SKM-1 treated with dmso at 0.1 percent for 144 hours (cell line): ENCODE measurements at regions not wholly inside any gene's neighbourhood (a gene's known extent, or its start where the extent isn't known, plus 50 kb on each side); places are given as distances from the start of the nearest gene placed in this dataset.

ENCODE experiments used
- DNase-seq: peaks from one replicate; lab custom pipeline; 2025; ENCODE audit not compliant: unreplicated experiment; lab: John Stamatoyannopoulos, UW

- DNase-seq = no peak
Measured at GRCh38 chr11:70519117-70519516, 120.8 kb downstream of the CTTN start.

DNA sequence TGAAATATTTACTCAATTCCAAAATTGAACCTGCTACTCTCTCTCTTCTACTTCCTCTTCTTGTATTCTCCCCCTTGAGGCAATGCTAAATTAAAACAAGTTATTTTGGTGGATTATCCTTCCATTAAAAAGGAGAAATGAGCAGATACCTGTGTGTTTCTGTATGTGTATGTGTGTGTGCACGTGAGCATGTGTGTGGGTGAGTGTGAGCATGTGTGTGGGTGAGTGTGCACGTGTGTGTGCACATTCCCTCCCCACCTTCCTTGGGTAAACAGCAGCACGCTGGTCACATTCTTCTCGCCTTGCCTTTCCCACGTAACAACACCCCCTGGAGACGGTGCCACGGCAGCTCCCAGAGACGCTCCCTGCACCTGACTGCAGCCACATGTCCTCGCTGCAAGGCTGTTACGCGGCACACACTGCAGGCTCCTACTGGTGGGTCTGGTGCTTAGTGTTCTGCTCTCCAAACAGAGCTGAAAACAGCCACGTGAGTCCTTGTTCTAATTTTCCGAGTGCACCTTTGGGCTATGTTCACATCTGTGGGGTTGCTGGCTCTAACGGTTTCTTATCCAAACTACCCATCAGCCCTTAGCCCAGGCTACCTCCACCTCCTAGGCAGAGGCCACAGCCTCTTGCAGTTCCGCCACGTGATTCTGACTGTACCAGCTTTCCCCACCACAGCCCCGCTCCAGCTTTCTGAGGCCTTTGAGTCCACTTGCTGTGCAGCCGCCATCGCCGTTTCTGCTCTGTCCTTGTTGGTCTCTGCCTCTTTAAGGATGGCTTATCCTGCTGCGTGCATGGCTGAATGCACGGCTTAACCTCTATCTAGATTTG is 123.4 kb downstream of the CTTN start:
- DNase-seq = no peak

- no peak for DNase-seq
Measured at GRCh38 chr11:70522309-70522592, 123.9 kb downstream of the CTTN start.

DNA sequence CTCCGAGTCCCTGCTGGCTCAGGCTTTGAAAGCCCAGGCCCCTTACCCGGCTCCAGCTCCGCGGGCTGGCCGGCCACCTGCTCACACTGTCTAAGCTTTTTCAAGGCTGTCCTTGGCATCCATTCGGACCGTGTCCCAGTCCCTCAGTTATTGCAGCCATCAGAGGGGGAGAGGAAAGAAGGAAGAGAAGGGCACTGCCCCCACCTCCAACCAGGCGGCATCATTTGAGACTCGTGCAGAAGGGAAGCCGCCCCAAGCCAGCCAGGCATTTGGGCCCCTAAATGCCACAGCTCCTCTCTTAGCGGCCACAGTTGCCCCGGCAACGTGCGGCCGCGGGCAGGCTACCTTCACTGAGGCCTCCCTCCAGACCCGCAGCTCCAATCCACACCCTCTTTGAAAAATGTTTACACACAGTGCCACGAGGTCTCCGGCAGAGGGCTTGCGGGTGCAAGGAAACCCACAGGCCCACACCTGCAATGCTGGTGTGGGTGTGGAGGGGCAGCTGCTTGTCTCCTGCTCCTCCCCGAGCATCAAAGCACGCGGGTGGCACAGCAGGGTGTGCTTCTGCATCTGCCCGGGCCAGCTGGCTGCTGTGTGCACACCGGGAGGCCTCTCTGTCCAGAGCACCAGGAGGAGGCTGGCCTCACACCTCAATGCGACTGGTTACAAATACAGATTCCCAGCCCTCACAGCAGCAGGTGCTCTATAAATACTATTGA is 124.4 kb downstream of the CTTN start:
- DNase-seq = no peak

- no peak for DNase-seq
Measured at GRCh38 chr11:70523384-70524095, 125.2 kb downstream of the CTTN start.

DNA sequence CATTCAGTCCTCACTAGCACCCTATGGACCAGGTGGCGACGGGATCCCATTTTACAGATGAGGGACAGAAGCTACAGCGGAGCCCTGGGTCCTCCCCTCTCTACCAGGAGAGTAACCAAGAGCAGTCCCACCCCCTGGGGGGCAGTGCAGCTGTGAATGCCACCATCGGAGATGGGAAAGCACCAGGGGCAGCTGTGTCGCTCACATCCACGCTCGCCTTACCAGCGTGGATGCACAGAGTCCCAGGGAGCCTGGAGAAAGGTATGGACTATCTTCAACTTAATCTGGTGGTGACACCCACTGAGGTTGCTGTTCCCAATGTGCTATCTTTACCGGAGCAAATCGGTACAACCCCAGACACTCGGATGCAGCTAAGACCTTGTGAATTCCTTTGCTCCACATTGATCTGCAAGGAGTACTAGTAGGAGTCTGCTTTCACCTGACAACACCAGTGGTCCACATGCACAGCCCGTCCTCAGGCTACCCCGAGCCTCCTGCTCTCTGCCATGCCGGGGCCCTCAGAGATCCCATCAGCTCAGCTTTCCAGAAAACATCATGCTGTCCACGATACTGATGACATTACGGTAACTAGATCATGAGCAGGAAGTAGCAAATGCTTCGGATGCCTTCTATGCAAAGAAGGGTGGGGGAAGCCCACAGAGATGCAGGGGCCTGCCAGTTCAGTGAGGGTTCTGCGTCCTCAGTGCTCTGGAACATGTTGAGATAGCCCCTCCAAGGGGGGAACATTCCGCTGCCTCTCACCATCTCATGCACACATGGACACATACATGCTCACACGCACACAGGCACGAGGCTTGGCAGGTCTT is 126.0 kb downstream of the CTTN start:
- no peak for DNase-seq

- no peak for DNase-seq
Measured at GRCh38 chr11:70525006-70525405, 126.7 kb downstream of the CTTN start.

DNA sequence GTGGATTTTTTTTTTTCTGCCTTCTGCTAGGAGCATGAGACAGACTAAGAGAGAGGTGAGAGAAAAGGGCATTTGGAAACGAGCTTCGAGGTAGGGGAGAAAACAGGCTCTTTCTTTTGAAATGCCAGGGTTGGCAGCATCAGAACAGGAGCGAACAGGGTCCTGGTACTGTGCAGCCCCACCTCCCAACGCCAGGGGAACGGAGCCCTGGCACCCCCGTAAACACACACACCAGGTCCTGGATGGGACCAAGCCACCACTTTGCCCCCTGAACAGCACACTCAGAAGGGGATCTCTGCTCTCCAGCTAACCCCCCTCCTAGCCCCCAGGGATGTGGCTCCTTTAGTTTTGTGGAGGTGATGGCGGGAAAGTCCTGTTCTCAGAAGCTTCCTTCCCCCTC is 127.1 kb downstream of the CTTN start:
- no peak for DNase-seq

DNA sequence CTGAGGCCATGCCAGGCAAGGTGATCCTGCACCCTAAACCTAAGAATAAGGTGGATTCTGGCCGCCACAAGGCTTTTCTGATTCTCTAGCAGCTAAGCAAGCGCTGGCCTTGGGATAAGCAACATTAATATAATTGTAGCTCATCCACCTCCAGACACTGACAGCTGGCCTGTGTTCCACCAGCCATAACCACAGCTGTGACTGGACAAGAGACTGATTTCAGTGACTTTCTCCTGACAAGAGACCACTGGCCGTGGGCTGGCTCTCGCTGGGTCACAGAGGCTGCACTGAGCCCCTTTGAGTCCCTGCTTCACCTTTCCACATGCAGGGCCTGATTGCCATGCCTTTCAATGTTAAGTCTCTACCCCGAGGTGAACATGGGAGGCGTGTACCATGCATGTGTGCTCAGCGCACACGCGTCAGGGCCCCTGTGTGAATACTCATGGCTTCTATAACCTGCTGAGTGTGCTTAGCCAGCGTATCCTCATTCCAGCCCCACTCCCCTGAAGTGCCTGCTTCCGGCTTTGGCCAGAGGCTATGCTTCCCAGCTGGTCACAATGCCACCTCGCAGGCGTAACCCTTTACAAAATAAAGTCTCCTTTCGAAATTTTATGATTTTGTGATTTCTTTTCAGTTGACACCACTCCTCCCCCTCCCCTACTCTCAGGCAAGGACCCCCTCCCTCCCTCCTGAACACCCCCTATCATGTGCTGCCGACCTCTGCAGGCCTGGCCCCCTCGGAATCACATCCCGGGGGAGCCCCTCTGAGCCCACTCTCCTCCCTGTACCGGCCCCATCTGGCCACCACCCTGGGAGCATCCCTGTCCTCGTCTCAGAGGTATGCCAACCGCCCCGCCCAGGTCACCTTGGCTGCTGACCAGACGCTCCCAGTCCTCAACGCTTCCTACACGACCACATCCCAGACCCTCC is 128.1 kb downstream of the CTTN start:
- no peak for DNase-seq

DNA sequence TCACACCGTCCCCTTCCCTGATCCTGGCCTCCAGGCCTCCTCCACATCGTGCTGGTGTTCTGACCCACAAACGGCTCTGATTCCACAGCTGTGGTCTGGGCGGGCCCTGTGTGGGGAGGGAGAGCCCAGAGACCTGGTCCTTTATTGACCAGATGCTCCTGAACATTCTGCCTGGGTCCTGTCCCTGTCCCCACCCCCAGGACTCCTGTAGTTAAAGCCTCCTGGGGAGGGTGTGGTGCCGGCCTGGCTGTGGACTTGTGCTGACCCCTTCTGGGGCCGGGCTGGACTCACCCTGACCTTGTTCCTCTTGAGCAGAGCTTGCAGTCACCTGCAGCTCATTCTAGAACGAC is 128.7 kb downstream of the CTTN start:
- no peak for DNase-seq

GRCh38 chr11:70527429-70528045 is 129.2 kb downstream of the CTTN start:
- no peak for DNase-seq

DNA sequence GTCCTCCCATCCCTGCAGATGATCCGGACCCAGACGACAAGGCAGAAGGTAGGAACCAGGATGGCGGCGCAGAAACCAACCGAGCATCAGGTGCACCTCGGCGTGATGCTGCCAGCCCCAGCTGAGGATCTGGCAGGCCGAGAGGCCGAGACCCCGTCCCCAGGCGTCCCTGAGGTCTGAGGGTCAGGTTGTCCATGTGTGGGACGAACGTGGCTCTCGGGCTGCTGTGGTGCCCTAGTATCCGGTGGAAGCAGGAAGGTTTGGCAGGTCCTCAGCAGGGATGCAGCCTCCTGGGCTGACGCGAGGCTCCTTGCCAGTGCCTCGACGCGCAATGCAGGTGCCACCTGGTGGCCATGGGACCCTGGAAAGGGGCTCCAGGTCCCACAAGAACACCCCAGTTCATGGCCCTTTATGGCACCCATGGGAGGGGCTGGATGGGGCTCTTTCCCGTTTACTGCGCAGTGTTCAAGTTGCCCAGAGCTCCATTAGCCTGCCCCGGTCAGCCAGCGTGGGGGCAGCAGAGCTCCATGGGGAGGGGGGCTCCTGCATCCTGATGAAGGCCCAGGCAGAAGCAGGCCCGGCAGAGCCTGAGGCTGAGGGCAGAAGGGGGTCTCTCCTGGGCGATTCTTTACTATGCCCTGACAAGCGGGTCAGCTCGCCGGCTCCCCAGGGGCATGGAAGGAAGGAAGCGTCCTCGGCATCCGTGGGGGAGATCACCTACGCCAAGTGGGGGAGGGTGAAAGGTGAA is 129.9 kb downstream of the CTTN start:
- DNase-seq = no peak

GRCh38 chr11:70528794-70529580 is 130.7 kb downstream of the CTTN start:
- DNase-seq = no peak

DNA sequence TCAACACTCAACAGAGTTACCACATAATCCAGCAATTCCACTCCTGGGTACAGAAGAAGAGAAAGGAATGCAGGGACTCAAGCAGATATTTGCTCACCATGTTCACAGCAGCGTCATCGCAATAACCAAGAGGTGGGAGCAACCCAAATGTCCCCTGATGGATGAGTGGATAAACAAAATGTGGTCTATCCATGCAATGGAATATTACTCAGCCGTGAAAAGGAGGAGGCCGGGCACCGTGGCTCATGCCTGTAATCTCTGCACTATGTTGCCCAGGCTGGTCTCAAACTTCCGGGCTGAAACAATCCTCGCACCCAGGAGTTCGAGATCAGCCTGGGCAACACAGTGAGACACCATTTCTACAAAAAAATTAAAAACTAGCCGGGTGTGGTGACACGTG is 131.7 kb downstream of the CTTN start:
- no peak for DNase-seq

GRCh38 chr11:70530629-70531185 is 132.4 kb downstream of the CTTN start:
- DNase-seq = no peak

DNA sequence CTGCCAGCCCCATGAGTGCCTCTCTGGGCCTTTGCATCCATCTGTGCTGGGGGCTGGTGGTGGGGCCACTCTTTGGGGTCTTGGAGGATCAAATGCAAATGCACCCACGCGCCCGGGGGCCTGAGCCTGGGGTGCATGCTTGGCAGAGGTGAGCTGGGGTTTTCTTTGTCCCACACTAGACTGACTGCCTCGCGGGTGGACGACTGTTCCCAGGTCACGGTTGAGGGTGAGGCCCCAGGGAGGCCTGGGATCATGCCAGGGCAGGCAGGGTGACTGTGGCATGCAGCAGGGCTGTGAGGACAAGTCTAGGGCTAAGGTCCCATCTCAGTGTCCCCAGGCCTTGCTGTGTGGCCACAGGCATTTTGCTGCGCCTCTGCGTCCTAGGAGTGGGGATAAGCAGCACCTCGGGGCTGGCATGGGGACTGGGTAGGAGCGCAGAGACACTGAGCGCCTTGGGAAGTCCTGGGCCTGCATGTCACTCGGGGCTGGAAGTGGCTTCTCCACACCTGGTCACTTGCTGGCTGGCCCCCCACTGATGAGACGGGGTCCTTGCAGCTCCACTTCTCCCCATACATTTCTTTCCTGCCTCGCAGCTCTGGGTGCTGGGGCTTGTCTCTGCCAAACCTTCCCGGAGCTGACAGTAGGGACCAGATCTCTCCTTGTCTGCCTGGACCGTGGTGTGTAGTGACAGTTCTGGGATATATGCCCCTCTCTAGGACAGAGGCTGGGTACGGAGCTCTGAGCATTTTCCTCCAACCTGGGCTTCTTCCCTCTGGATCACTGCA is 133.1 kb downstream of the CTTN start:
- DNase-seq = no peak

GRCh38 chr11:70532066-70532440 is 133.7 kb downstream of the CTTN start:
- DNase-seq = no peak
